ENCODE measurements at regions not wholly inside any gene's neighbourhood (a gene's known extent, or its start where the extent isn't known, plus 50 kb on each side); places are given as distances from the start of the nearest gene placed in this dataset.

DNA sequence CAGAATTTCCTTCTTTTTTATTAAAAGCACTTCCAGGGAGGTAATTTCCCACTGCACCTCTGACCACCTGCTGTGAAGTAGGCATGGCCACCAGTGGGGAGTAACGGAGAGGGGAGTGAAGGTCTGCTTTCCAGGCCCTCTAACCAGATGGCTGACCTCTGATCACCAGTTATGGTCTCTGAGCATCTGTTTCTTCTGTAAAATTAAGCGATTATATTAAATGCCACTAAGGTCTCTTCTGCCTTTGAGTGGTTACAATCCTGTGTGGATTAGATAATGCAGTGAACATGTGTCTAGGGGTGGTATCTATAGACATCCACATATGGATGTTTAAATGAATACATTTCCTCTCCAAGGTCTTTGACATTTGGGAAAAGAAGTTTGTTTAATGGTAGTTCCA, 199.6 kb downstream of the HERPUD2 start:
- Histone ChIP-seq H3K4me3 (ENCODE audit: low read length) (no peak overlapping the region), H3K4me1 (ENCODE audit: control insufficient read depth, low read depth, low read length) (no peaks in the 10 kb centered on the region), H3K27ac (ENCODE audit: low read length) (no peak overlapping the region), H3K9me3 (ENCODE audit: control insufficient read depth, low read depth, low read length) (no peaks in the 10 kb centered on the region), H3K27me3 (ENCODE audit: control insufficient read depth, insufficient read depth, low read length) (no peaks in the 10 kb centered on the region), H3K9ac (ENCODE audit: low read length) (no peak overlapping the region), H3K36me3 (ENCODE audit: control insufficient read depth, low read depth, low read length) (no peaks in the 10 kb centered on the region)

DNA sequence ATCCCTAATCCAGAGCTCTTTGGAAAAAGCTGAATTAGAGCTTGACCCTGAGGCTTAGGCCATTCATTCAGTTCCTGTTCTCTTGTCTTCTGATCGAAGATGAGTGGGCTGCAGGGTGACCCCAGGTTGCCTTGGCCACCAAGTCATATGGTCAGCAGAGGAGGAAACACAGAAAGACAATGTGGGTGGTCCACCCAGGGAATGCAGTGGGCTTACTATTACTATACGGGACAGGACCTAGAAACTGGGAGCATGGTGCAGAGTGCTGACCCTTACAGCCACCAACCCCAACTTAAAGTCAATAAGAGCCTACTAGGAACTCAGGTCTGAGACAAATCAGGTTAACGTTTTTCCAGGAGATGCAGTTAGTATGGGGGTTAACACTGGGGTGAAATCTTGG, 200.5 kb downstream of the HERPUD2 start:
- Histone ChIP-seq H3K27me3 (ENCODE audit: control insufficient read depth, insufficient read depth, low read length) (no peaks in the 10 kb centered on the region), H3K4me3 (ENCODE audit: low read length) (no peak overlapping the region), H3K36me3 (ENCODE audit: control insufficient read depth, low read depth, low read length) (no peaks in the 10 kb centered on the region), H3K9me3 (ENCODE audit: control insufficient read depth, low read depth, low read length) (no peaks in the 10 kb centered on the region), H3K9ac (ENCODE audit: low read length) (no peak overlapping the region), H3K4me1 (ENCODE audit: control insufficient read depth, low read depth, low read length) (no peaks in the 10 kb centered on the region), H3K27ac (ENCODE audit: low read length) (no peak overlapping the region)

DNA sequence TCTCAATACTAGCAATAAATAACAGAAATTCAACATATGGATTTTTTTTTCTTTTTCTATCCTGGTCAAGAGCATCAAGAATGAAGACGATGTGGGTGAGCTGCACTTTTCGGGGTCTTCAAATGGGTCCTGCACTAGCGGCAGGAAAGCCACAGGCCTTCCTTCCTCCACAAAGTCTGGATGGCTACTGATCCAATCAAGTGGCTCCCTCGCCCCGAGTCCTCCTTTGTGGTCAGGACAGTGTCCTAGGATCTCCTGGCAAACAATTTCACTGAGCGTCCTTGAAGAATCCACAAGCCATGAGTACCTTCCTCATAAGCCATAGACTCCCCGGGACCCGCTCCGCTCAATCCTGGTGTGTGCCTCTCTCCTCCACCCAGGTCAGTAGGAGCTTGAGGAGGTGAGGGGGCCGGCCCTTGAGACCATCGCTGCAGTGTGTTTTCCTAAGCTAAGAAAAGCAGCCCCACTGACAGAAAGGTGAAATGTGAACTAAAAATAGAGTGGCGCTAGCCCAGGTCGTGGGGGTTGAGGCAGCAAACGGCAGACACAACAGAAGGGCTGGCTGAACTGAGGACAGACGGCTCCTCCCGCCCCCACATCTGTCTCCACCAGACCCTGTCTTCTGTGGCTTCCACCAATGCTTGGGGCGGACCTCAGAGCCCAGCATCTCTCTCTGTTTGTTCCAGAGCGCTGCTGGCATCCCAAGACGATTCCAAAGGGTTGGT, 202.3 kb downstream of the HERPUD2 start:
- Histone ChIP-seq H3K9ac (ENCODE audit: low read length) (no peak overlapping the region), H3K4me3 (ENCODE audit: low read length) (no peak overlapping the region), H3K27me3 (ENCODE audit: control insufficient read depth, insufficient read depth, low read length) (no peaks in the 10 kb centered on the region), H3K36me3 (ENCODE audit: control insufficient read depth, low read depth, low read length) (no peaks in the 10 kb centered on the region), H3K27ac (ENCODE audit: low read length) (no peak overlapping the region), H3K9me3 (ENCODE audit: control insufficient read depth, low read depth, low read length) (no peaks in the 10 kb centered on the region), H3K4me1 (ENCODE audit: control insufficient read depth, low read depth, low read length) (no peaks in the 10 kb centered on the region)

DNA sequence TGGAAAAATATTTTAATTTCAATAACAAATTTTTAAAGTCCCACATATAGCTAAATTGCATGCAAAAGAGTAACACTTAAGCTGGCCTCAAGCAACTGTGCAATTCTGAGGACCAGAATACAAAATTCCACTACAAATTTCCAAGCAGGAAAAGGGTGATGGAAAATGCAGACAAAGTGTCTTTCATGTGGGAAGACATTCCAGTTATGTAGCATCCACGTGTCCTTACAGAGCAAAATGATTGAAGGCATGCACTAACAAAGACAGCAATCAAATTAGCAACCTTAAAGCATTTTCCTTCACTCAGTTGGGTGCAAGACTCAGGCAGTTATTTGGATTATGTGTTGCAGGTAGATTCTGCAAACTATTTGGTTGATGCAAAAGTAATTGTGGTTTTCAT, 203.7 kb downstream of the HERPUD2 start:
- Histone ChIP-seq H3K4me1 (ENCODE audit: control insufficient read depth, low read depth, low read length) (no peaks in the 10 kb centered on the region), H3K4me3 (ENCODE audit: low read length) (no peak overlapping the region), H3K9me3 (ENCODE audit: control insufficient read depth, low read depth, low read length) (no peaks in the 10 kb centered on the region), H3K27ac (ENCODE audit: low read length) (no peak overlapping the region), H3K27me3 (ENCODE audit: control insufficient read depth, insufficient read depth, low read length) (no peaks in the 10 kb centered on the region), H3K9ac (ENCODE audit: low read length) (no peak overlapping the region), H3K36me3 (ENCODE audit: control insufficient read depth, low read depth, low read length) (no peaks in the 10 kb centered on the region)

DNA sequence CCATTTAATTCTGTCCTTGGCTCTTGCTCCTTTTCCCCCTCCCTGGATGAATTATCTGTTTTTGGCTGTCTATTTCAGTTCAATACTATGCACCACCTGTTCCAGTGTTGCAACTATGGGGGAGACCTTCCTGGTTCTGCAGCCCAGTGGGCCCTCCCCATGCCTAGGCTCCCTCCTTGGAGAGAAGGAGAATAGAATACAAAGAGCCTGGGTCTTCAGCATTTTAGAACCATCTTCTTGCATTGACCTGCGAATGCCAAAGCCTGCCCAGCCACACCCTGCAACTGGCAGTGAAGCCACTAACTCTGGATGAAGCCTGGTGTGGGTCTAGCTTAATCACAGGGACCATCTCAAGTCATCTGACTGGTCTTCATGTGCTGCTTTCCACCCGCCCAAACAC, 207.1 kb downstream of the HERPUD2 start:
- Histone ChIP-seq H3K27me3 (ENCODE audit: control insufficient read depth, insufficient read depth, low read length) (no peaks in the 10 kb centered on the region), H3K9ac (ENCODE audit: low read length) (no peak overlapping the region), H3K36me3 (ENCODE audit: control insufficient read depth, low read depth, low read length) (no peaks in the 10 kb centered on the region), H3K4me1 (ENCODE audit: control insufficient read depth, low read depth, low read length) (no peaks in the 10 kb centered on the region), H3K9me3 (ENCODE audit: control insufficient read depth, low read depth, low read length) (no peaks in the 10 kb centered on the region), H3K4me3 (ENCODE audit: low read length) (no peak overlapping the region), H3K27ac (ENCODE audit: low read length) (no peak overlapping the region)

DNA sequence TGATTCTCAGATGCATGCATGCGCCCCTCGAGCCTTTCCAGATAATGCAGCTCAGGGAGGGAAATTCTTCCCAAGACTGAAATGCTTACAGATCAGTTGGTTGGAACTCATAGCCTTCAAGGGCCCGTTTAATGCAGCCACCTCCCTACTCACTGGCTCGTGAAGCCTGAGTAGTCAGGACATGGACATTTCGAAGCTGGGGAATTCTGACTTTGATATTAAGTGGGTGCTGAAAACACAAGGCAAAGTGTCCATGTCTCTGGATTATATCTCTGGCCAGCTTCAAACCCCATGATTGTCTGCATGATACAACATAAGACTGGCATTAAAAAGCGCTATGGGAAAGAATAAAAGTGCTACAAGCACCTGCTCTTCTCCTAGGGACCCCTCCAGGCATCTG, 207.5 kb downstream of the HERPUD2 start:
- Histone ChIP-seq H3K4me1 (ENCODE audit: control insufficient read depth, low read depth, low read length) (no peaks in the 10 kb centered on the region), H3K27me3 (ENCODE audit: control insufficient read depth, insufficient read depth, low read length) (no peaks in the 10 kb centered on the region), H3K9me3 (ENCODE audit: control insufficient read depth, low read depth, low read length) (no peaks in the 10 kb centered on the region), H3K27ac (ENCODE audit: low read length) (no peak overlapping the region), H3K4me3 (ENCODE audit: low read length) (no peak overlapping the region), H3K36me3 (ENCODE audit: control insufficient read depth, low read depth, low read length) (no peaks in the 10 kb centered on the region), H3K9ac (ENCODE audit: low read length) (no peak overlapping the region)

DNA sequence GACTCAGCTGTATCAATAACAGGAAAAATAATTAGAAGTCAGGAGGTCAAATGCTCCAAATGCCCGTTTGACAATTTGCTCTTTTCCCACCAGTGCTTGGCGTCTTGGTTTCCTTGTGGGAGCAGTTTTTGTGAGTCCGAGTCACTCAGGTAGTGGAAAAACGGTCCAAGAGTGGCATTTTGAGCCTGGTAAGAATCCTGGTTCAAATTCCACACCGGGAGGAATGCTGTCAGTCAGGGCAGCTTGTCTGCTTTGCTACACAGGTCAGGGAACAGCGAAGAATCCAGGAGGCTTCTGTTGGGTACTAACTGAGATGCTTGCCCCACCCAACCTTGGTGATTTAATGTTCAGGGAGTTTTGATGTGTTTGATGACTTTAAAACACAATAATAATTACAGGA, 209.5 kb downstream of the HERPUD2 start:
- H3K9me3 ChIP-seq (ENCODE audit: control insufficient read depth, low read depth, low read length) = no peaks in the 10 kb centered on the region
- H3K9ac ChIP-seq (ENCODE audit: low read length) = no peak overlapping the region
- H3K27ac ChIP-seq (ENCODE audit: low read length) = no peak overlapping the region
- no peaks in the 10 kb centered on the region for H3K27me3 ChIP-seq (ENCODE audit: control insufficient read depth, insufficient read depth, low read length)
- no peaks in the 10 kb centered on the region for H3K4me1 ChIP-seq (ENCODE audit: control insufficient read depth, low read depth, low read length)
- H3K36me3 ChIP-seq (ENCODE audit: control insufficient read depth, low read depth, low read length) = no peaks in the 10 kb centered on the region
- H3K4me3 ChIP-seq (ENCODE audit: low read length) = no peak overlapping the region

DNA sequence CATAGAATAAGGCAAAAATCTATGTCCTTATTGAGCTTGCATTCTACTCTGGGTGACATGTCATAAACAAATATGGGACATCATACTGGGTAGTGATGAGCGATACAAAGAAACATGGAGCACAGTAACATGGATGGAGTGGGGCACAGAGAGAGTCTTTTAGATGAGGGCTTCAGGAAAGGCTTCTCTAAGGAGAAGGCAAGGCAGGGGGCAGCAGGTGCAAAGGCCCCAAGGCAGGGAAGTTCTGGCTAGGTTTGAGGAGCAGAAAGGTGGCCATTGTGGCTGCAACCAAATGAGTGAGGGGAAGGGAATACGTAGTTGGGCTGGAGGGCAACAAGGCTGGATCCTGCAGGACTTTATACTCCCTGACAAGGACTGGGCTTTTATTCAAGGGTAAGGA, 211.4 kb downstream of the HERPUD2 start:
- Histone ChIP-seq H3K9me3 (ENCODE audit: control insufficient read depth, low read depth, low read length) (no peaks in the 10 kb centered on the region), H3K27ac (ENCODE audit: low read length) (no peak overlapping the region), H3K36me3 (ENCODE audit: control insufficient read depth, low read depth, low read length) (no peaks in the 10 kb centered on the region), H3K4me3 (ENCODE audit: low read length) (no peak overlapping the region), H3K9ac (ENCODE audit: low read length) (no peak overlapping the region), H3K27me3 (ENCODE audit: control insufficient read depth, insufficient read depth, low read length) (no peaks in the 10 kb centered on the region), H3K4me1 (ENCODE audit: control insufficient read depth, low read depth, low read length) (no peaks in the 10 kb centered on the region)

DNA sequence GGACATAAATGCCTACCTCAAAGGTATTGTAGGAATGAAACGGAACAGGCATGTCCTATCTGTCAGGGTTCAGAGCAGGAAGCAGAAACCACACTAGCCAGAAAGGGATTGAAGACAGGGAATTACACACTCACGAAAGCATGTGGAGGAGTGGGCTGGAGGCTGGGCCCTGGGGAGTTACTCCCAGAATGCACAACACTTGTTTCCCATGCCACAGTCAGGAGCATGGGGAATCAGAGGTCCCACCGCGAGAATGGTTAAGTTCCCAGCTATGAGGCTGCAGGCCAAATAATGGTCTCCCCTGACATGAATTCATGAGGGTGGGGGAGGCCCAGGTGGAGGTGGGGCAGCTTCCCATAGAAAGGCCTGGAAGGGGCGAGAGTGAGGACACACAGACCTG, 212.7 kb downstream of the HERPUD2 start:
- Histone ChIP-seq H3K4me3 (ENCODE audit: low read length) (no peak overlapping the region), H3K9me3 (ENCODE audit: control insufficient read depth, low read depth, low read length) (no peaks in the 10 kb centered on the region), H3K9ac (ENCODE audit: low read length) (no peak overlapping the region), H3K4me1 (ENCODE audit: control insufficient read depth, low read depth, low read length) (no peaks in the 10 kb centered on the region), H3K27ac (ENCODE audit: low read length) (no peak overlapping the region), H3K36me3 (ENCODE audit: control insufficient read depth, low read depth, low read length) (no peaks in the 10 kb centered on the region), H3K27me3 (ENCODE audit: control insufficient read depth, insufficient read depth, low read length) (no peaks in the 10 kb centered on the region)

DNA sequence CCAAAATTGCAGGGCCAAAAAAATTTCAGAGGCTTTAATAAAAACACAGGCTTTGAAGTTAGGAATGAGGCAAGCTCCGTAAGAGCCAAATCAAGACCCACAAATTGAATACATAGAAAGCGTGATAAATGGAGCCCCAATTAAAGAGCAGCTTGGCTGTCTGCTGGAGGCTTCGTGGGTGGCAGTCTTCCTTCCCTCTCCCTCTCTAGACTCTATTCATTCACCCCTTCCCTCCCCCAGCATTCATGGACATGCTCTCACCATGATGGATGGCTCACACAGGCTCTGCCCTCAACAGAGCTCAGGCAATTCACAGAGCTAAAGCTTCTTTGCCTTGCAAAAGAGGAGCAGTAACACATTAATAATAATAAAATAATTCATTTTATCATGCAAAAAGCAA, 214.1 kb downstream of the HERPUD2 start:
- H3K27me3 ChIP-seq (ENCODE audit: control insufficient read depth, insufficient read depth, low read length) = no peaks in the 10 kb centered on the region

DNA sequence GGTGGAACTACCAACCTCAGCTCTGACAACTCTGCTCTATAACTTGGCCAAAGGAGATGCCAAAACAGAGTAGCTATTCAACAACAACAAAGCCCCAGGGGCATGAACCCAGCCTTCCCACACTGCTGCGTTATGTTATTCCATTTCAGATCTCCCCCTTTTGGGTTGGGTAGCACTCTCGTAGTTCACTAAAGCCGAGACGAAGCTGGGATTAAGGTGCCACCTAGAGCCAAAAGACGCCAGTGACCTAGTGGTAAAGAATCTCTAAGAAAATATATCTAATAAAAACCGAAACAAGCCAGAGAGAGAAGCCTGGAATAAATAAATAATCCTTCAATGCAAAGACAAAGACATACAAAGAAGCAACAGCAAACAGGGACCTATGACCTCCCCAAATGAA, 217.3 kb downstream of the HERPUD2 start:
- Histone ChIP-seq H3K36me3 (ENCODE audit: control insufficient read depth, low read depth, low read length) (no peaks in the 10 kb centered on the region), H3K27ac (ENCODE audit: low read length) (no peak overlapping the region), H3K4me3 (ENCODE audit: low read length) (no peak overlapping the region), H3K9me3 (ENCODE audit: control insufficient read depth, low read depth, low read length) (no peaks in the 10 kb centered on the region), H3K9ac (ENCODE audit: low read length) (no peak overlapping the region), H3K27me3 (ENCODE audit: control insufficient read depth, insufficient read depth, low read length) (no peaks in the 10 kb centered on the region), H3K4me1 (ENCODE audit: control insufficient read depth, low read depth, low read length) (no peaks in the 10 kb centered on the region)

More for the DNA sequence above, 214.1 kb downstream of the HERPUD2 start:
- H3K27ac ChIP-seq (ENCODE audit: low read length) = no peak overlapping the region
- H3K36me3 ChIP-seq (ENCODE audit: control insufficient read depth, low read depth, low read length) = no peaks in the 10 kb centered on the region
- H3K9me3 ChIP-seq (ENCODE audit: control insufficient read depth, low read depth, low read length) = no peaks in the 10 kb centered on the region
- H3K4me1 ChIP-seq (ENCODE audit: control insufficient read depth, low read depth, low read length) = no peaks in the 10 kb centered on the region
- H3K9ac ChIP-seq (ENCODE audit: low read length) = no peak overlapping the region
- no peak overlapping the region for H3K4me3 ChIP-seq (ENCODE audit: low read length)

DNA sequence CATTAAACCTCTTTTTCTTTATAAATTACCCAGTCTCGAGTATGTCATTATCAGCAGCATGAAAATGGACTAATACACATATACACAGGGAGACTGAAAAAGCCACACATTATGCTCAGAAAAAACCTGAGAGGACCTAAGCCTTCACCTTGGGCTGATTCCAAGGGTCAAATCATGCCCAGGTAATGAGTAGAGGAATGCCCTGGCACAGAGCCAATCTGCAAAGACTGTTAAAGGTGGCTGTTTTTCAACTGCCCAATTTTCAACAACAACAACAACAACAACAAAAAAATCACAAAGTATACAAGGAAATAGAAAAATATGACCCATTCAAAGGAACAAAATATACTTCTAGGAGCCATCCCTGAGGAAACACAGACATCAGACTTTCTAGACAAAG, 220.2 kb upstream of the TBX20 start:
- H3K9me3 ChIP-seq (ENCODE audit: control insufficient read depth, low read depth, low read length) = no peaks in the 10 kb centered on the region
- H3K27ac ChIP-seq (ENCODE audit: low read length) = no peak overlapping the region
- H3K36me3 ChIP-seq (ENCODE audit: control insufficient read depth, low read depth, low read length) = no peaks in the 10 kb centered on the region
- H3K9ac ChIP-seq (ENCODE audit: low read length) = no peak overlapping the region
- no peaks in the 10 kb centered on the region for H3K4me1 ChIP-seq (ENCODE audit: control insufficient read depth, low read depth, low read length)
- H3K4me3 ChIP-seq (ENCODE audit: low read length) = no peak overlapping the region
- H3K27me3 ChIP-seq (ENCODE audit: control insufficient read depth, insufficient read depth, low read length) = no peaks in the 10 kb centered on the region
